B cell (primary cell): ENCODE measurements at regions not wholly inside any gene's neighbourhood (a gene's known extent, or its start where the extent isn't known, plus 50 kb on each side); places are given as distances from the start of the nearest gene placed in this dataset.

Source experiments
- ATAC-seq: fragments of 200-7000 bp; cut with Tn5 transposase; one replicate; pipeline ENCODE4 v1.10.0; 2021; ENCODE audit warnings: low read depth, mild to moderate bottlenecking, moderate number of reproducible peaks, moderate library complexity
- CTCF ChIA-PET: fragments of 350-600 bp; sonication (Branson Sonifier 250); formaldehyde crosslinking; loops from one replicate; lab custom pipeline; 2021; ENCODE audit warnings: antibody characterized with exemption, inconsistent platforms; lab: Charles Lee
- POLR2A ChIA-PET: fragments of 350-600 bp; sonication (Branson Sonifier 250); formaldehyde crosslinking; loops from one replicate; lab custom pipeline; 2021; ENCODE audit warnings: antibody characterized with exemption; lab: Charles Lee
- DNase-seq: peaks from one replicate; pipeline ENCODE4 v3.0.0; 2013
- H2AFZ ChIP-seq: 2 replicates; pipeline ENCODE4 v1.6.1; 2012; ENCODE audit warnings: mild to moderate bottlenecking, low read depth, low read length; ENCODE audit not compliant: insufficient read depth, poor library complexity, severe bottlenecking
- H3K27ac ChIP-seq, 2 donors: 1 replicate in 1 of 2; 2 replicates in 1 of 2; pipeline ENCODE4 v1.5.1; 2012 to 2013; ENCODE audit warnings: low read length in 2 of 2, mild to moderate bottlenecking in 2 of 2, moderate library complexity in 1 of 2
- H3K27me3 ChIP-seq, 4 experiments: fragments of 200-600 bp in 1 of 4; sonication (generic) in 1 of 4; replicated peaks in 1 of 4; 1 replicate in 2 of 4; 2 replicates in 2 of 4; pipeline versions ENCODE4 v1.6.1 to v1.7.0; 2013 to 2016; ENCODE audit warnings: low read length in 3 of 4, mild to moderate bottlenecking in 2 of 4, mixed read lengths in 1 of 4, moderate library complexity in 1 of 4; ENCODE audit not compliant: insufficient read depth in 4 of 4, control insufficient read depth in 3 of 4; ENCODE audit errors: control extremely low read depth in 1 of 4
- H3K36me3 ChIP-seq, 2 experiments: replicated peaks in 1 of 2; 1 replicate in 1 of 2; 2 replicates in 1 of 2; pipeline versions ENCODE4 v1.6.1 to v1.7.1; 2013; ENCODE audit warnings: low read length in 1 of 2; ENCODE audit not compliant: insufficient read depth in 2 of 2, control insufficient read depth in 1 of 2; ENCODE audit errors: control extremely low read depth in 1 of 2, extremely low read depth in 1 of 2
- H3K4me1 ChIP-seq, 2 donors: fragments of 200-600 bp in 1 of 2; sonication (generic) in 1 of 2; 1 replicate in 1 of 2; 2 replicates in 1 of 2; pipeline versions ENCODE4 v1.5.1 to v1.6.1; 2013 to 2017; ENCODE audit warnings: low read length in 2 of 2; ENCODE audit not compliant: control insufficient read depth in 2 of 2, insufficient read depth in 2 of 2
- H3K4me2 ChIP-seq: replicated peaks from 2 replicates; pipeline ENCODE3; 2012; ENCODE audit warnings: mild to moderate bottlenecking, low read depth, low read length; ENCODE audit not compliant: poor library complexity, severe bottlenecking
- H3K4me3 ChIP-seq, 5 experiments: fragments of 200-600 bp in 1 of 5; sonication (generic) in 1 of 5; 1 replicate in 3 of 5; 2 replicates in 2 of 5; pipeline versions ENCODE4 v1.5.1 to v1.7.0; 2011 to 2016; ENCODE audit warnings: low read length in 4 of 5, mild to moderate bottlenecking in 4 of 5, low read depth in 2 of 5, control low read depth in 1 of 5, moderate library complexity in 1 of 5; ENCODE audit not compliant: insufficient read depth in 1 of 5; ENCODE audit errors: control extremely low read depth in 1 of 5, extremely low read depth in 1 of 5
- H3K79me2 ChIP-seq: fragments of 200-600 bp; sonication (generic); one replicate; pipeline ENCODE4 v1.6.0; 2016; ENCODE audit warnings: low read length; ENCODE audit not compliant: control insufficient read depth, insufficient read depth
- H3K9ac ChIP-seq: fragments of 200-600 bp; sonication (generic); 2 replicates; pipeline ENCODE4 v1.6.1; 2017; ENCODE audit warnings: mild to moderate bottlenecking, low read length, moderate library complexity
- H3K9me3 ChIP-seq, 3 donors: one replicate each; pipeline versions ENCODE4 v1.6.1 to v1.7.1; 2013; ENCODE audit warnings: low read length in 2 of 3; ENCODE audit not compliant: control insufficient read depth in 2 of 3, insufficient read depth in 1 of 3; ENCODE audit errors: control extremely low read depth in 1 of 3
- H4K20me1 ChIP-seq: 2 replicates; pipeline ENCODE4 v1.6.0; 2012; ENCODE audit warnings: mild to moderate bottlenecking, low read length; ENCODE audit not compliant: insufficient read depth, control insufficient read depth, poor library complexity, severe bottlenecking
- H3K27ac Mint-ChIP-seq: one replicate; pipeline ENCODE4 v1.8.0; 2021; ENCODE audit warnings: mixed read lengths
- H3K27me3 Mint-ChIP-seq: one replicate; pipeline ENCODE4 v1.8.0; 2021; ENCODE audit warnings: mixed read lengths
- H3K4me1 Mint-ChIP-seq: one replicate; pipeline ENCODE4 v1.8.0; 2021; ENCODE audit warnings: mixed read lengths
- H3K4me3 Mint-ChIP-seq: one replicate; pipeline ENCODE4 v1.8.0; 2021; ENCODE audit warnings: mixed read lengths
- H3K9me3 Mint-ChIP-seq: one replicate; pipeline ENCODE4 v1.8.0; 2022; ENCODE audit warnings: mixed read lengths; ENCODE audit not compliant: insufficient read depth
- CTCF ChIP-seq: fragments of 200-600 bp; IDR thresholded peaks from one replicate; pipeline ENCODE4 v1.8.0; 2022; ENCODE audit warnings: antibody characterized with exemption, mild to moderate bottlenecking
- EZH2 ChIP-seq: IDR thresholded peaks from 2 replicates; pipeline ENCODE4 v1.6.1; 2012; ENCODE audit warnings: borderline replicate concordance, low read depth, mild to moderate bottlenecking, moderate library complexity, low read length; ENCODE audit not compliant: insufficient read depth, poor library complexity, severe bottlenecking
- WGBS: methylation state at CpG from one replicate; pipeline ENCODE4 v1.1.5; 2013; ENCODE audit warnings: missing lambda C conversion rate; ENCODE audit not compliant: insufficient coverage; 5-methylcytosine and 5-hydroxymethylcytosine counted together
- intact Hi-C: fragments of 100-400 bp; cut with micrococcal nuclease; formaldehyde crosslinking; loops from one replicate; pipeline ENCODE4 v1.10.0; 2022

- no peaks in the 10 kb centered on the region for H3K79me2 ChIP-seq
- no peak overlapping the region for H3K4me3 Mint-ChIP-seq
- H2AFZ ChIP-seq = no peak overlapping the region
- no peak overlapping the region for H3K4me3 ChIP-seq
- ChIA-PET POLR2A (no interaction called here), CTCF (no interaction called here)
- no peak overlapping the region for H3K27ac ChIP-seq
- peaks cover 0 to 12% (median 7%) of the 10 kb centered on the region in 4 experiments for H3K27me3 ChIP-seq
- no peak overlapping the region for H3K9ac ChIP-seq
- peaks cover 0 to 1% (median 0%) of the 10 kb centered on the region in 3 donors for H3K9me3 ChIP-seq
- no peaks in the 10 kb centered on the region for H3K4me1 Mint-ChIP-seq
- peaks cover 44% of the 10 kb centered on the region for H3K27me3 Mint-ChIP-seq
- no peaks in the 10 kb centered on the region for H3K36me3 ChIP-seq
- intact Hi-C loops = no loop called here
- ATAC-seq (no peak), DNase-seq (no peak)
- TF ChIP-seq EZH2 (no peak), CTCF (no peak)
- no peaks in the 10 kb centered on the region for H3K4me1 ChIP-seq
- no peak overlapping the region for H3K27ac Mint-ChIP-seq
- 83% methylated on average over 3 of the region's 6 CpGs for WGBS
- no peak overlapping the region for H3K4me2 ChIP-seq
- H3K9me3 Mint-ChIP-seq = peaks cover 9% of the 10 kb centered on the region
- no peaks in the 10 kb centered on the region for H4K20me1 ChIP-seq
These were observed 61.6 kb upstream of the GPR26 start for GRCh38 chr10:123604506-123604905.

GRCh38 chr10:123606006-123606405 lies 60.1 kb upstream of the GPR26 start:
- Histone ChIP-seq H3K4me1 (no peaks in the 10 kb centered on the region), H3K4me2 (no peak overlapping the region), H3K9ac (no peak overlapping the region), H3K27ac (no peak overlapping the region), H3K9me3 (no peaks in the 10 kb centered on the region), H3K27me3 (peaks cover 0 to 12% (median 7%) of the 10 kb centered on the region in 4 experiments), H3K36me3 (no peaks in the 10 kb centered on the region), H2AFZ (no peak overlapping the region), H3K79me2 (no peaks in the 10 kb centered on the region), H3K4me3 (no peak overlapping the region), H4K20me1 (no peaks in the 10 kb centered on the region)
- POLR2A ChIA-PET = no interaction called here
- H3K27me3 Mint-ChIP-seq = peaks cover 44% of the 10 kb centered on the region
- ATAC-seq (no peak), DNase-seq (no peak)
- TF ChIP-seq CTCF (no peak), EZH2 (no peak)
- WGBS = 84% methylated on average over 8 of the region's 9 CpGs
- intact Hi-C loops = no loop called here
- H3K4me1 Mint-ChIP-seq = no peaks in the 10 kb centered on the region
- CTCF ChIA-PET = no interaction called here
- peaks cover 9% of the 10 kb centered on the region for H3K9me3 Mint-ChIP-seq
- H3K4me3 Mint-ChIP-seq = no peak overlapping the region
- no peak overlapping the region for H3K27ac Mint-ChIP-seq
